Stomach (tissue), 8 donors: ENCODE measurements at regions not wholly inside any gene's neighbourhood (a gene's known extent, or its start where the extent isn't known, plus 50 kb on each side); places are given as distances from the start of the nearest gene placed in this dataset.

Experiments
- DNase-seq, 2 donors: peaks; one replicate each; pipeline versions ENCODE4 v3.0.0 to v3.0.0-alpha.2; 2013 to 2019
- H3K27ac ChIP-seq, 5 donors: fragments of 200-600 bp in 4 of 5; sonication (generic) in 4 of 5; one replicate each; pipeline ENCODE4 v1.5.1; 2013 to 2019; ENCODE audit warnings: mild to moderate bottlenecking in 1 of 5, moderate library complexity in 1 of 5
- H3K27me3 ChIP-seq, 3 donors: fragments of 200-600 bp; sonication (generic); one replicate each; pipeline ENCODE4 v1.5.1; 2017 to 2019; ENCODE audit warnings: mixed run types in 1 of 3
- H3K36me3 ChIP-seq, 4 donors: fragments of 200-600 bp; sonication (generic); 1 replicate in 3 of 4; 2 replicates in 1 of 4; pipeline ENCODE4 v1.5.1; 2016 to 2019
- H3K4me1 ChIP-seq, 4 donors: fragments of 200-600 bp; sonication (generic); one replicate each; pipeline ENCODE4 v1.5.1; 2016 to 2019
- H3K4me3 ChIP-seq, 4 donors: fragments of 200-600 bp; sonication (generic) in 3 of 4; one replicate each; pipeline ENCODE4 v1.5.1; 2016 to 2019; ENCODE audit warnings: mild to moderate bottlenecking in 1 of 4
- H3K9me3 ChIP-seq, 4 donors: fragments of 200-600 bp; sonication (generic); one replicate each; pipeline ENCODE4 v1.5.1; 2016 to 2019
- EP300 ChIP-seq: sonication (generic); formaldehyde crosslinking; IDR thresholded peaks from one replicate; pipeline ENCODE4 v1.6.1; 2017; ENCODE audit warnings: antibody characterized with exemption
- POLR2A ChIP-seq, 4 donors: fragments of 450-650 bp; IDR thresholded peaks; one replicate each; pipeline ENCODE4 v1.6.1; 2016; ENCODE audit warnings: antibody characterized with exemption in 4 of 4, control low read depth in 2 of 4, mild to moderate bottlenecking in 1 of 4, moderate library complexity in 1 of 4
- POLR2AphosphoS5 ChIP-seq, 3 donors: sonication (generic); formaldehyde crosslinking; IDR thresholded peaks; one replicate each; pipeline ENCODE4 v1.6.1; 2016; ENCODE audit warnings: antibody characterized with exemption in 3 of 3
- WGBS, 5 donors: extraction: QIAGEN DNeasy Blood & Tissue Kit in 3 of 5; methylation state at CpG; one replicate each; pipeline versions ENCODE4 v1.1.5 to v1.1.7; 2013 to 2018; 5-methylcytosine and 5-hydroxymethylcytosine counted together
- intact Hi-C: fragments of 100-400 bp; cut with DNase I; formaldehyde crosslinking; loops from one replicate; pipeline ENCODE4 v1.15.1; 2023; ENCODE audit warnings: low total_unique reads
- TF ChIP-seq, protein P1 (sequence below), 7 experiments: fragments of 450-650 bp in 4 of 7; fragments of 200-600 bp in 3 of 7; sonication (generic) in 3 of 7; IDR thresholded peaks; one replicate each; pipeline ENCODE4 v1.5.1; 2016 to 2019; ENCODE audit warnings: antibody characterized with exemption in 7 of 7, control low read depth in 2 of 7, mild to moderate bottlenecking in 1 of 7
- donor health status: healthy with polysubstance abuse.
- donor health status: Bipolar disorder and iron deficiency.
- donor health status: healthy.

DNA sequence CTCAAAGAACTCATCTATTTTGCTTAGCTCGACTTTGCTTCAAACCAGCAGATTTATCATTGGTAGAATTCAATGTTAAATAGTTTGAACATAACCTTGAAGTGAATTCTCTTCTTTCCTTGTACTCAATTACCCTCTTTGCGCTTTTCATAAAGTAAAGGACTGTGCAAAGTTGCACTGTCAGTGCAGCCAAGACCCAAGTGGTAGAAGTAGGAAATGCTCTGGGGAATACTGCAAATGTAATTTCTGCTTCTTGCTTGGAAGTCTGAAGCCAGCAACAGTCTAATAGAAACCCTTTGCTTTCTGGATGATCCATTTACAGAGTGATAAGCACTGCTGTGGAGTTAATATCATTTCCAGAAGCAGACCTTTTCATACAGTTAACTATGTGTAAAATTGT lies 936.7 kb upstream of the TMPRSS15 start:
- no peak for TF ChIP-seq EP300
- TF ChIP-seq POLR2A (IDR thresholded peaks at IDR 0.05), result no peak
- TF ChIP-seq, protein P1, sequence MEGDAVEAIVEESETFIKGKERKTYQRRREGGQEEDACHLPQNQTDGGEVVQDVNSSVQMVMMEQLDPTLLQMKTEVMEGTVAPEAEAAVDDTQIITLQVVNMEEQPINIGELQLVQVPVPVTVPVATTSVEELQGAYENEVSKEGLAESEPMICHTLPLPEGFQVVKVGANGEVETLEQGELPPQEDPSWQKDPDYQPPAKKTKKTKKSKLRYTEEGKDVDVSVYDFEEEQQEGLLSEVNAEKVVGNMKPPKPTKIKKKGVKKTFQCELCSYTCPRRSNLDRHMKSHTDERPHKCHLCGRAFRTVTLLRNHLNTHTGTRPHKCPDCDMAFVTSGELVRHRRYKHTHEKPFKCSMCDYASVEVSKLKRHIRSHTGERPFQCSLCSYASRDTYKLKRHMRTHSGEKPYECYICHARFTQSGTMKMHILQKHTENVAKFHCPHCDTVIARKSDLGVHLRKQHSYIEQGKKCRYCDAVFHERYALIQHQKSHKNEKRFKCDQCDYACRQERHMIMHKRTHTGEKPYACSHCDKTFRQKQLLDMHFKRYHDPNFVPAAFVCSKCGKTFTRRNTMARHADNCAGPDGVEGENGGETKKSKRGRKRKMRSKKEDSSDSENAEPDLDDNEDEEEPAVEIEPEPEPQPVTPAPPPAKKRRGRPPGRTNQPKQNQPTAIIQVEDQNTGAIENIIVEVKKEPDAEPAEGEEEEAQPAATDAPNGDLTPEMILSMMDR (IDR thresholded peaks at IDR 0.05), result peak in 1 of 7 experiments; percentile 7
- TF ChIP-seq POLR2AphosphoS5 (IDR thresholded peaks at IDR 0.05), result no peak
- DNase-seq, result peak in 1 of 2 donors; percentile 17
- Histone ChIP-seq H3K9me3 (no peaks in the 10 kb centered on the region), H3K4me3 (no peak overlapping the region), H3K4me1 (peaks cover 0 to 5% (median 1%) of the 10 kb centered on the region in 4 donors), H3K27me3 (no peaks in the 10 kb centered on the region), H3K36me3 (no peaks in the 10 kb centered on the region), H3K27ac (peak overlapping the region in 2 of 5 donors; percentile 19 to 45)
- WGBS, 5 donors, result 48 to 79% (median 64%) methylated on average over 2 of the region's 2 CpGs
- intact Hi-C loops, result no loop called here

DNA sequence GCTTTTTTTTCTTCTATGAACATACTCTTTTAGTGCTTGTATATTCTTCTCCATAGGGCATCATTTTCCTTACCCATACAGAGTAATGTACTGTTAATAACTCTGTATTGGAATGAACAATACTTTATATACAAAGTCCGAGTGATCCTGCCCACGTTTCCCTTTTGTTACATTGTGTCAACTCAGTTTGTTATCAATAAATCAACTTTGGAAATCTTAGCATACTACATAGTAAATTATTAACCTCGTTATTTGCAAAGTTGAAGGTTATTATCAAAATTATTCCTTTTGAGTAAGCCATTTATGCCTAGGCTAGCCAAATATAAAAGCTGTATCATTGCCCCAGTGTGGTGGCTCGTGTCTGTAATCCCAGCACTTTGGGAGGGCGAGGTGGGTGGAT lies 937.4 kb upstream of the TMPRSS15 start:
- DNase-seq, result peak; percentile 17 to 30
- WGBS, 5 donors, result 25 to 44% (median 36%) methylated on average over 5 of the region's 5 CpGs
- no peak overlapping the region for H3K4me3 ChIP-seq
- intact Hi-C loops, result no loop called here
- H3K4me1 ChIP-seq, result peaks cover 0 to 5% (median 1%) of the 10 kb centered on the region in 4 donors
- H3K36me3 ChIP-seq, result no peaks in the 10 kb centered on the region
- H3K27ac ChIP-seq, result no peak overlapping the region
- TF ChIP-seq, protein P1 (IDR thresholded peaks at IDR 0.05), result no peak
- TF ChIP-seq EP300, result no peak
- no peak for TF ChIP-seq POLR2A (IDR thresholded peaks at IDR 0.05)
- no peak for TF ChIP-seq POLR2AphosphoS5 (IDR thresholded peaks at IDR 0.05)
- H3K27me3 ChIP-seq, result no peaks in the 10 kb centered on the region
- H3K9me3 ChIP-seq, result no peaks in the 10 kb centered on the region

DNA sequence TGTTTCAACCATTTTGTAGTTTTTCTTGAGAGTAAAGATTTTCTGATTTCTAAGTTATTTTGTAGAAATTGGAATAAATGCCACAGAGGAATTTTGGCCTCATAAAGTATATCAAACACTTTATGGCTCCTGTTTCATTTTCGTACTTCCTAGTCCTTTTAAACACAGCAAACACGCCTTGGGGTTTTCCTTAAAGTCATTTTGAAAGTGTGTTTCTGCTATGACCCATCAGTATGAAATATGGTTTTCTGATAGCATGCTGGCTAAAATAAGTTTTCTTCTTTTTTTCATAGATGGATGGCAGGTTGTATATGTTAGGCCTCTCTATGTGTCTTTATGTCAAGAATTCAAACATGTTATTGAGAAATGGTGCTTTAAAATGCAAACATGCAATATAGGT lies 940.1 kb upstream of the TMPRSS15 start:
- WGBS, 5 donors, result 54 to 67% (median 64%) methylated on average over 2 of the region's 2 CpGs
- H3K27me3 ChIP-seq, result no peaks in the 10 kb centered on the region
- no peak for DNase-seq

DNA sequence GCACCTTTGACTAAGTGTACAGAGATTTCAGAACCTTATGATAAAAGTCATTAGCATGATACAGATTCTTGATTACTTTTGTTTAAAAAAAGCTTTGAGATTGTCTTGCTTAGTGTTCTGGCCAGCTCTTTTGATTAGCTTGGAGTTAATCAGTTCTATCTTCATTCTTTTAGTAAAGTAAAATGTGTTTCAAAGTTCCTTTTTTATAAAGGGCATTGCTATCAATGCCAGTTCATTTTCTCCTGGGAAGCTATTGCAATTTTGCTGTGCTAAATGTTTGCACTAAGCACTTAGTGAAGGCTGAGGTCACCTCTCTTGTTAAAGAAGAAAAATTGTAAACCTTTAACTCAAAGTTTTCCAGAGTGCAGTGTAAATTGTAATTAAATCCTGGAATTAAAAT lies 946.7 kb upstream of the TMPRSS15 start:
- TF ChIP-seq, protein P1 (IDR thresholded peaks at IDR 0.05), result no peak
- TF ChIP-seq POLR2AphosphoS5 (IDR thresholded peaks at IDR 0.05) (no peak), EP300 (no peak), POLR2A (IDR thresholded peaks at IDR 0.05) (no peak)
- no peak overlapping the region for H3K27ac ChIP-seq
- H3K4me1 ChIP-seq, result no peaks in the 10 kb centered on the region
- no peaks in the 10 kb centered on the region for H3K27me3 ChIP-seq
- no peak overlapping the region for H3K4me3 ChIP-seq
- intact Hi-C loops, result no loop called here
- H3K9me3 ChIP-seq, result no peaks in the 10 kb centered on the region
- DNase-seq, result peak in 1 of 2 donors; percentile 20
- no peaks in the 10 kb centered on the region for H3K36me3 ChIP-seq

More for the DNA sequence above, 940.1 kb upstream of the TMPRSS15 start:
- H3K36me3 ChIP-seq, result no peaks in the 10 kb centered on the region
- H3K27ac ChIP-seq, result no peak overlapping the region
- TF ChIP-seq POLR2A (IDR thresholded peaks at IDR 0.05) (no peak), POLR2AphosphoS5 (IDR thresholded peaks at IDR 0.05) (no peak), EP300 (no peak)
- TF ChIP-seq, protein P1 (IDR thresholded peaks at IDR 0.05), result no peak
- no peak overlapping the region for H3K4me3 ChIP-seq
- intact Hi-C loops, result no loop called here
- H3K4me1 ChIP-seq, result peaks cover 0 to 5% (median 1%) of the 10 kb centered on the region in 4 donors
- no peaks in the 10 kb centered on the region for H3K9me3 ChIP-seq
